Neuronal stem cell (in vitro differentiated cells): ENCODE measurements at regions not wholly inside any gene's neighbourhood (a gene's known extent, or its start where the extent isn't known, plus 50 kb on each side); places are given as distances from the start of the nearest gene placed in this dataset.
"Not testable (repeated sequence)": the region's sequence is repeated elsewhere in the genome, so short reads cannot be mapped to it uniquely, and the experiment has no call there.

Source experiments
- DNase-seq: peaks from one replicate; pipeline ENCODE4 v3.0.0-alpha.2; 2013; ENCODE audit warnings: low spot score
- H2AFZ ChIP-seq: one replicate; pipeline ENCODE4 v1.6.1; 2013; ENCODE audit warnings: mild to moderate bottlenecking, low read length, inconsistent platforms
- H2AK5ac ChIP-seq: 2 replicates; pipeline ENCODE4 v1.6.1; 2013; ENCODE audit warnings: low read depth, mild to moderate bottlenecking, inconsistent platforms, low read length, moderate library complexity, mixed read lengths
- H2BK120ac ChIP-seq: 2 replicates; pipeline ENCODE4 v1.6.1; 2013; ENCODE audit warnings: low read depth, mild to moderate bottlenecking, inconsistent platforms, low read length, moderate library complexity, mixed read lengths
- H2BK12ac ChIP-seq: one replicate; pipeline ENCODE4 v1.6.1; 2013; ENCODE audit warnings: low read length, inconsistent platforms
- H2BK15ac ChIP-seq: 2 replicates; pipeline ENCODE4 v1.6.1; 2013; ENCODE audit warnings: mild to moderate bottlenecking, low read length, inconsistent platforms, mixed read lengths
- H2BK5ac ChIP-seq: one replicate; pipeline ENCODE4 v1.6.1; 2013; ENCODE audit warnings: inconsistent platforms, mild to moderate bottlenecking, low read length, moderate library complexity
- H3K14ac ChIP-seq: one replicate; pipeline ENCODE4 v1.6.1; 2013; ENCODE audit warnings: low read length, inconsistent platforms
- H3K18ac ChIP-seq: 2 replicates; pipeline ENCODE4 v1.6.1; 2013; ENCODE audit warnings: low read length, inconsistent platforms
- H3K23ac ChIP-seq: 2 replicates; pipeline ENCODE4 v1.6.1; 2013; ENCODE audit warnings: low read depth, mild to moderate bottlenecking, mixed read lengths, low read length, inconsistent platforms; ENCODE audit not compliant: poor library complexity
- H3K27ac ChIP-seq: replicated peaks from 3 replicates; pipeline ENCODE4 v1.5.1; 2013; ENCODE audit warnings: low read length, inconsistent platforms
- H3K27me3 ChIP-seq, 3 experiments: 2 replicates each; pipeline ENCODE4 v1.6.1; 2013; ENCODE audit warnings: low read length in 3 of 3, mild to moderate bottlenecking in 2 of 3, inconsistent platforms in 1 of 3, low read depth in 1 of 3, mixed read lengths in 1 of 3, moderate library complexity in 1 of 3; ENCODE audit not compliant: control insufficient read depth in 3 of 3, insufficient read depth in 3 of 3
- H3K36me3 ChIP-seq, 2 donors: replicated peaks in 1 of 2; 2 replicates each; pipeline ENCODE4 v1.6.1; 2013; ENCODE audit warnings: low read length in 2 of 2; ENCODE audit not compliant: control insufficient read depth in 2 of 2, insufficient read depth in 2 of 2
- H3K4ac ChIP-seq: 2 replicates; pipeline ENCODE4 v1.6.1; 2013; ENCODE audit warnings: inconsistent platforms, mild to moderate bottlenecking, low read length, moderate library complexity
- H3K4me1 ChIP-seq, 2 donors: 1 replicate in 1 of 2; 2 replicates in 1 of 2; pipeline ENCODE4 v1.6.1; 2013; ENCODE audit warnings: low read length in 2 of 2, low read depth in 1 of 2; ENCODE audit not compliant: control insufficient read depth in 2 of 2, insufficient read depth in 1 of 2
- H3K4me2 ChIP-seq: one replicate; pipeline ENCODE4 v1.6.1; 2013; ENCODE audit warnings: mild to moderate bottlenecking, low read length, inconsistent platforms; ENCODE audit not compliant: insufficient read depth, poor library complexity, severe bottlenecking
- H3K4me3 ChIP-seq, 2 donors: 2 replicates each; pipeline ENCODE4 v1.5.1; 2013; ENCODE audit warnings: low read length in 2 of 2, mild to moderate bottlenecking in 2 of 2, inconsistent platforms in 1 of 2, moderate library complexity in 1 of 2
- H3K79me1 ChIP-seq: one replicate; pipeline ENCODE4 v1.6.1; 2013; ENCODE audit warnings: low read depth, mild to moderate bottlenecking, inconsistent platforms, low read length, moderate library complexity
- H3K9ac ChIP-seq: one replicate; pipeline ENCODE4 v1.6.1; 2013; ENCODE audit warnings: mild to moderate bottlenecking, low read depth, low read length, inconsistent platforms; ENCODE audit not compliant: poor library complexity
- H3K9me3 ChIP-seq, 2 donors: replicated peaks in 1 of 2; 2 replicates each; pipeline versions ENCODE3 to v1.6.1; 2013; ENCODE audit warnings: low read length in 2 of 2, mild to moderate bottlenecking in 2 of 2, inconsistent platforms in 1 of 2, low read depth in 1 of 2, mixed read lengths in 1 of 2, moderate library complexity in 1 of 2; ENCODE audit not compliant: control insufficient read depth in 2 of 2, insufficient read depth in 1 of 2
- H4K8ac ChIP-seq: one replicate; pipeline ENCODE4 v1.6.1; 2013; ENCODE audit warnings: low read depth, mild to moderate bottlenecking, inconsistent platforms, low read length, moderate library complexity
- H4K91ac ChIP-seq: one replicate; pipeline ENCODE4 v1.6.1; 2013; ENCODE audit warnings: low read length, low read depth, mild to moderate bottlenecking, inconsistent platforms; ENCODE audit not compliant: poor library complexity
- WGBS, 2 donors: extraction: QIAGEN DNeasy Blood & Tissue Kit; methylation state at CpG; one replicate each; pipeline ENCODE4 v1.1.7; 2013; ENCODE audit warnings: missing lambda C conversion rate in 2 of 2, mixed read lengths in 1 of 2; ENCODE audit not compliant: insufficient read length in 2 of 2, insufficient replicate concordance in 1 of 2; ENCODE audit errors: extremely low coverage in 2 of 2; 5-methylcytosine and 5-hydroxymethylcytosine counted together

- not testable (repeated sequence) for H3K4me2 ChIP-seq
These were observed 122.1 kb downstream of the CCNG2 start for GRCh38 chr4:77279114-77279513.

GRCh38 chr4:77282305-77282704 is 125.3 kb downstream of the CCNG2 start:
- Histone ChIP-seq H4K91ac (no peak overlapping the region), H3K79me1 (no peaks in the 10 kb centered on the region), H3K4me3 (no peak overlapping the region), H3K9ac (no peak overlapping the region), H2BK120ac (no peak overlapping the region), H4K8ac (no peak overlapping the region), H3K18ac (no peak overlapping the region), H3K9me3 (no peaks in the 10 kb centered on the region), H3K36me3 (no peaks in the 10 kb centered on the region), H2AK5ac (no peak overlapping the region), H2BK15ac (no peak overlapping the region), H3K27me3 (no peaks in the 10 kb centered on the region), H3K27ac (no peak overlapping the region), H2AFZ (no peak overlapping the region), H2BK12ac (no peak overlapping the region), H3K14ac (no peak overlapping the region), H3K23ac (no peak overlapping the region), H2BK5ac (no peak overlapping the region), H3K4me2 (no peak overlapping the region), H3K4ac (no peak overlapping the region), H3K4me1 (no peaks in the 10 kb centered on the region)
- no CpG with 5 or more reads among the region's 3 CpGs for WGBS, 2 donors
- no peak for DNase-seq

More at GRCh38 chr4:77279114-77279513, 122.1 kb downstream of the CCNG2 start:
- not testable (repeated sequence) for H3K4me3 ChIP-seq, H3K9me3 ChIP-seq, H3K23ac ChIP-seq, H2AFZ ChIP-seq, H3K4me1 ChIP-seq, H4K8ac ChIP-seq, H2BK15ac ChIP-seq, H4K91ac ChIP-seq, H3K27ac ChIP-seq, DNase-seq, H2AK5ac ChIP-seq, H3K14ac ChIP-seq, H3K18ac ChIP-seq, H3K79me1 ChIP-seq, H2BK12ac ChIP-seq, H3K36me3 ChIP-seq, H2BK120ac ChIP-seq, H3K27me3 ChIP-seq, H3K4ac ChIP-seq, H2BK5ac ChIP-seq, H3K9ac ChIP-seq
- WGBS, 2 donors: no CpG with 5 or more reads among the region's 2 CpGs

- WGBS, 2 donors: no CpG with 5 or more reads among the region's 2 CpGs
- no peak for DNase-seq
- no peak overlapping the region for H2BK5ac ChIP-seq
- H2BK12ac ChIP-seq: no peak overlapping the region
- no peak overlapping the region for H3K4ac ChIP-seq
- no peak overlapping the region for H2BK120ac ChIP-seq
- no peak overlapping the region for H3K27ac ChIP-seq
- H3K79me1 ChIP-seq: no peaks in the 10 kb centered on the region
- H3K36me3 ChIP-seq: no peaks in the 10 kb centered on the region
- H3K18ac ChIP-seq: no peak overlapping the region
- no peak overlapping the region for H2BK15ac ChIP-seq
- H3K4me1 ChIP-seq: no peaks in the 10 kb centered on the region
- H3K4me2 ChIP-seq: no peak overlapping the region
- no peak overlapping the region for H2AFZ ChIP-seq
- H3K23ac ChIP-seq: no peak overlapping the region
- H2AK5ac ChIP-seq: no peak overlapping the region
- no peak overlapping the region for H4K8ac ChIP-seq
- no peak overlapping the region for H3K9ac ChIP-seq
- no peaks in the 10 kb centered on the region for H3K27me3 ChIP-seq
- no peak overlapping the region for H4K91ac ChIP-seq
- no peak overlapping the region for H3K14ac ChIP-seq
- H3K9me3 ChIP-seq: no peaks in the 10 kb centered on the region
- H3K4me3 ChIP-seq: no peak overlapping the region
These were observed 127.0 kb downstream of the CCNG2 start for GRCh38 chr4:77284036-77284435.

- no peak overlapping the region for H3K4me3 ChIP-seq
- H3K4ac ChIP-seq: no peak overlapping the region
- no peak for DNase-seq
- H3K9ac ChIP-seq: no peak overlapping the region
- no peak overlapping the region for H2BK12ac ChIP-seq
- no peaks in the 10 kb centered on the region for H3K9me3 ChIP-seq
- no peak overlapping the region for H2AK5ac ChIP-seq
- no peak overlapping the region for H3K14ac ChIP-seq
- H3K4me1 ChIP-seq: no peaks in the 10 kb centered on the region
- no peak overlapping the region for H4K91ac ChIP-seq
- H2BK120ac ChIP-seq: no peak overlapping the region
- H3K27ac ChIP-seq: no peak overlapping the region
- no peaks in the 10 kb centered on the region for H3K36me3 ChIP-seq
- H3K4me2 ChIP-seq: no peak overlapping the region
- no peaks in the 10 kb centered on the region for H3K27me3 ChIP-seq
- H2AFZ ChIP-seq: no peak overlapping the region
- H4K8ac ChIP-seq: no peak overlapping the region
- H3K79me1 ChIP-seq: no peaks in the 10 kb centered on the region
- WGBS, 2 donors: no CpG with 5 or more reads among the region's 1 CpG
- H3K18ac ChIP-seq: no peak overlapping the region
- no peak overlapping the region for H2BK15ac ChIP-seq
- H2BK5ac ChIP-seq: no peak overlapping the region
- H3K23ac ChIP-seq: no peak overlapping the region
These were observed 129.9 kb downstream of the CCNG2 start for GRCh38 chr4:77286906-77287305.
